VCaP (cell line): ENCODE measurements at regions not wholly inside any gene's neighbourhood (a gene's known extent, or its start where the extent isn't known, plus 50 kb on each side); places are given as distances from the start of the nearest gene placed in this dataset.

ENCODE experiments used
- H3K27ac ChIP-seq: fragments of 450-650 bp; 2 replicates; pipeline ENCODE4 v1.5.1; 2017
- CTCF ChIP-seq: fragments of 450-650 bp; conservative IDR thresholded peaks from 2 replicates; pipeline ENCODE4 v1.5.1; 2017; ENCODE audit warnings: mild to moderate bottlenecking, moderate library complexity

GRCh38 chr17:71283486-71283885 lies 837.3 kb upstream of the SOX9 start:
- no peak overlapping the region for H3K27ac ChIP-seq
- no peak for TF ChIP-seq CTCF

GRCh38 chr17:71284032-71284755 lies 836.6 kb upstream of the SOX9 start:
- TF ChIP-seq CTCF, result no peak
- no peak overlapping the region for H3K27ac ChIP-seq

GRCh38 chr17:71286625-71287024 lies 834.2 kb upstream of the SOX9 start:
- TF ChIP-seq CTCF, result no peak
- H3K27ac ChIP-seq, result no peak overlapping the region

- no peak for TF ChIP-seq CTCF
- no peak overlapping the region for H3K27ac ChIP-seq
Measured at GRCh38 chr17:71287071-71287823, 833.6 kb upstream of the SOX9 start.

GRCh38 chr17:71292006-71292405 lies 828.8 kb upstream of the SOX9 start:
- H3K27ac ChIP-seq, result no peak overlapping the region
- TF ChIP-seq CTCF, result no peak

GRCh38 chr17:71296005-71296404 lies 824.8 kb upstream of the SOX9 start:
- H3K27ac ChIP-seq, result no peak overlapping the region
- TF ChIP-seq CTCF, result no peak

- no peak for TF ChIP-seq CTCF
Measured at GRCh38 chr17:71301063-71301462, 819.8 kb upstream of the SOX9 start.

More at GRCh38 chr17:71301063-71301462, 819.8 kb upstream of the SOX9 start:
- H3K27ac ChIP-seq, result no peak overlapping the region
